Osteocyte (in vitro differentiated cells): ENCODE measurements at regions not wholly inside any gene's neighbourhood (a gene's known extent, or its start where the extent isn't known, plus 50 kb on each side); places are given as distances from the start of the nearest gene placed in this dataset.

Experiments used
- DNase-seq: peaks from one replicate; pipeline ENCODE4 v3.0.0; 2021; ENCODE audit warnings: mixed read lengths; ENCODE audit not compliant: unreplicated experiment; ENCODE audit errors: extremely low spot score
- H3K27ac Mint-ChIP-seq: one replicate; pipeline ENCODE4 v1.8.0; 2021; ENCODE audit warnings: mild to moderate bottlenecking, mixed read lengths; ENCODE audit not compliant: unreplicated experiment
- H3K27me3 Mint-ChIP-seq: one replicate; pipeline ENCODE4 v1.8.0; 2021; ENCODE audit warnings: mixed read lengths; ENCODE audit not compliant: unreplicated experiment
- H3K36me3 Mint-ChIP-seq: one replicate; pipeline ENCODE4 v1.8.0; 2021; ENCODE audit warnings: mixed read lengths; ENCODE audit not compliant: unreplicated experiment
- H3K4me1 Mint-ChIP-seq: one replicate; pipeline ENCODE4 v1.8.0; 2021; ENCODE audit warnings: mixed read lengths; ENCODE audit not compliant: unreplicated experiment
- H3K4me3 Mint-ChIP-seq: one replicate; pipeline ENCODE4 v1.8.0; 2021; ENCODE audit warnings: mild to moderate bottlenecking, moderate library complexity, mixed read lengths; ENCODE audit not compliant: unreplicated experiment
- H3K9me3 Mint-ChIP-seq: one replicate; pipeline ENCODE4 v1.8.0; 2021; ENCODE audit warnings: mixed read lengths; ENCODE audit not compliant: unreplicated experiment
- CTCF ChIP-seq: fragments of 200-600 bp; sonication (generic); IDR thresholded peaks from 2 replicates; pipeline ENCODE4 v1.5.0; 2021; ENCODE audit warnings: antibody characterized with exemption, mild to moderate bottlenecking, moderate library complexity

GRCh38 chr1:88175120-88175630 lies 508.9 kb upstream of the PKN2 start:
- no peak for DNase-seq
- Mint-ChIP-seq H3K27ac (no peak overlapping the region), H3K27me3 (peaks cover 38% of the 10 kb centered on the region), H3K36me3 (no peaks in the 10 kb centered on the region), H3K4me1 (no peaks in the 10 kb centered on the region), H3K9me3 (no peaks in the 10 kb centered on the region), H3K4me3 (no peak overlapping the region)
- no peak for TF ChIP-seq CTCF

- DNase-seq = no peak
- peaks cover 37% of the 10 kb centered on the region for H3K27me3 Mint-ChIP-seq
- no peak overlapping the region for H3K27ac Mint-ChIP-seq
- H3K9me3 Mint-ChIP-seq = no peaks in the 10 kb centered on the region
- no peak overlapping the region for H3K4me3 Mint-ChIP-seq
- H3K36me3 Mint-ChIP-seq = no peaks in the 10 kb centered on the region
- no peak for TF ChIP-seq CTCF
- peaks cover 2% of the 10 kb centered on the region for H3K4me1 Mint-ChIP-seq
These were observed 508.3 kb upstream of the PKN2 start for GRCh38 chr1:88175631-88176226.

GRCh38 chr1:88179943-88180342 lies 504.1 kb upstream of the PKN2 start:
- Mint-ChIP-seq H3K27ac (no peak overlapping the region), H3K9me3 (no peaks in the 10 kb centered on the region), H3K4me1 (peaks cover 2% of the 10 kb centered on the region), H3K27me3 (peaks cover 30% of the 10 kb centered on the region), H3K4me3 (no peak overlapping the region), H3K36me3 (no peaks in the 10 kb centered on the region)
- DNase-seq = no peak
- no peak for TF ChIP-seq CTCF

- H3K4me3 Mint-ChIP-seq = no peak overlapping the region
- H3K9me3 Mint-ChIP-seq = no peaks in the 10 kb centered on the region
- H3K27ac Mint-ChIP-seq = no peak overlapping the region
- peaks cover 2% of the 10 kb centered on the region for H3K4me1 Mint-ChIP-seq
- H3K36me3 Mint-ChIP-seq = no peaks in the 10 kb centered on the region
- TF ChIP-seq CTCF = peak; percentile 97
- peaks cover 30% of the 10 kb centered on the region for H3K27me3 Mint-ChIP-seq
- peak; percentile 88 for DNase-seq
These were observed 503.5 kb upstream of the PKN2 start for GRCh38 chr1:88180449-88181108.

GRCh38 chr1:88186911-88187310 lies 497.2 kb upstream of the PKN2 start:
- no peak overlapping the region for H3K27ac Mint-ChIP-seq

More at GRCh38 chr1:88186911-88187310, 497.2 kb upstream of the PKN2 start:
- Mint-ChIP-seq H3K4me3 (no peak overlapping the region), H3K4me1 (no peaks in the 10 kb centered on the region), H3K36me3 (no peaks in the 10 kb centered on the region), H3K27me3 (peaks cover 16% of the 10 kb centered on the region), H3K9me3 (no peaks in the 10 kb centered on the region)
- DNase-seq = no peak
- no peak for TF ChIP-seq CTCF
